PFSK-1 (cell line): ENCODE measurements at regions not wholly inside any gene's neighbourhood (a gene's known extent, or its start where the extent isn't known, plus 50 kb on each side); places are given as distances from the start of the nearest gene placed in this dataset.

Experiments
- FOXP2 ChIP-seq: optimal IDR thresholded peaks from 2 replicates; pipeline ENCODE3; 2011; ENCODE audit warnings: borderline replicate concordance, control low read depth, inconsistent platforms; ENCODE audit not compliant: insufficient read depth; ENCODE audit errors: extremely low read length, extremely low read depth
- POLR2AphosphoS5 ChIP-seq: IDR thresholded peaks from 2 replicates; pipeline ENCODE4 v1.6.1; 2012; ENCODE audit warnings: low read depth, mild to moderate bottlenecking, control low read depth, low read length, moderate library complexity
- REST ChIP-seq, 2 experiments: IDR thresholded peaks; 2 replicates each; pipeline versions ENCODE4 v1.6.1 to v1.8.0; 2011 to 2012; ENCODE audit warnings: low read depth in 2 of 2, low read length in 2 of 2, control low read depth in 1 of 2, inconsistent platforms in 1 of 2, mild to moderate bottlenecking in 1 of 2, moderate library complexity in 1 of 2; ENCODE audit not compliant: insufficient read depth in 1 of 2
- SIN3A ChIP-seq: IDR thresholded peaks from 2 replicates; pipeline ENCODE4 v1.6.1; 2012; ENCODE audit warnings: mild to moderate bottlenecking, low read length, moderate library complexity, borderline replicate concordance; ENCODE audit not compliant: insufficient read depth
- TAF1 ChIP-seq: IDR thresholded peaks from 2 replicates; pipeline ENCODE4 v1.6.1; 2012; ENCODE audit warnings: low read length, control low read depth, borderline replicate concordance; ENCODE audit not compliant: insufficient read depth

DNA sequence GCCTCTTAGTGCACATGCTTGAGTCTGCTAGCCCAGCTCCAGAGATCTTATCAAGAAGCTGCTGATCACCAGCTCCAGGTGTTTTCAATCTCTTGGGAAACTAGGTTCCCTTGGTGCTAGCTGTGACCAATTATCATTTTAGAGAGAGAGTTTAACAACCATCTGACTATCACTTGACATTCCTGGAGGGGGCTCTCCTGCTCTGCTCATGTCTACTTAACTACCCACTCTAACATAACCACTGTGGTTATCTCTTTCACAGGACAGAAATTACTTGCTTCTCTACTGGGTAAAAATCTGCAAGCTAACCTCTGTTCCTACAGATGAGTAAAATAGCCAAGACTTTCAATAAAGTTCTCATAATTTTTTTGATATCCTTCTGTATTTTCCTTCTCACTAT is 823.4 kb upstream of the GJE1 start:
- no peak for TF ChIP-seq SIN3A

DNA sequence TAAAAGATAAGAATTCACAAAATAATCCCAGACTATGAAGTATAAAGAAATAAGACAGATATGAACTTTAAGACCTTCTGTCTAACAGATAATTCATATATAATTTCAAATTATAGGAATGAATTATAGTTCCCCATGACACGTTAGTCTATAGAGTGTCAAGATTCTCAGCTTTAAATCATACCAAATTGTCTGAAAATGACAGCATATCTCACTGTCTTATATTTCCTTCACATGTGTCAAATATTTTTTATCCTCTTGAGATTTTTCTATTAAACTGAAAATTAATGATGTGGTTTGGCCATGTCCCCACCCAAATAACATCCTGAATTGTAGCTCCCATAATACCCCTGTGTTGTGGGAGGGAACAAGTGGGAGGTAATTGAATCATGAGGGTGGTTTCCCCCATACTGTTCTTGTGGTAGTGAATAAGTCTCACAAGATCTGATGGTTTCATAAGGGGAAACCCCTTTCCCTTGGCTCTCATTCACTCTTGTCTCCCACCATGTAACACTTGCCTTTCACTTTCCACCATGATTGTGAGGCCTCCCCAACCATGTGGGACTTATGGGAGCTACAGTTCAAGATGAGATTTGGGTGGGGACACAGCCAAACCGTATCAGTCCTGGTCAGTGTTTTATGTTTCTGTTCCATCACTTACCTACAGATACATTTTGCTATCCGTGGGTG is 825.3 kb upstream of the GJE1 start:
- TF ChIP-seq POLR2AphosphoS5 = no peak
- TF ChIP-seq TAF1 = no peak
- no peak for TF ChIP-seq FOXP2
- TF ChIP-seq SIN3A = no peak
- no peak for TF ChIP-seq REST (IDR thresholded peaks at IDR 0.05; ENCODE audit: insufficient read depth in 1 of 2, low read depth in 2 of 2, low read length in 2 of 2)

- TF ChIP-seq TAF1 (no peak), POLR2AphosphoS5 (no peak), REST (IDR thresholded peaks at IDR 0.05; ENCODE audit: insufficient read depth in 1 of 2, low read depth in 2 of 2, low read length in 2 of 2) (no peak), FOXP2 (no peak), SIN3A (no peak)
These were observed 828.8 kb upstream of the GJE1 start for GRCh38 chr6:141303907-141304306.

DNA sequence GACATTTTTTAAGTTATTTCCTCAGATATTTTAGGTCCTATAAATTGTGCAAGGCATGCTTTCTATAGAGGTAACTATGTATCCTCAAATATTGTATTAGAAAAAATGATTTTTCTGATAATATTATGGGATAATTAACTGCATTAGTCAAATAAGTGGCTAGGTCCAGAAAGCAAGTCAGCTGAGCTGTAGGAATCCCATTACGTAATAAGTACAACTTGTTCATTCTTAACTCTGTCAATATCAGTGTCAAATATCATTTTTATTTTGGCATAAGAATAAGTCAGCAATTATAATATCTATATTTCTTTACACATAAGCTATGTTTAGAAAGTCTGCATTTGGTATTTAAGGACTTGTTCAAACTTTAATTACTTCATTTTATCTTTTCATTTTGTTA is 830.9 kb upstream of the GJE1 start:
- TF ChIP-seq SIN3A = no peak
- TF ChIP-seq REST (IDR thresholded peaks at IDR 0.05; ENCODE audit: insufficient read depth in 1 of 2, low read depth in 2 of 2, low read length in 2 of 2) = no peak
- TF ChIP-seq FOXP2 = no peak
- no peak for TF ChIP-seq POLR2AphosphoS5
- TF ChIP-seq TAF1 = no peak

DNA sequence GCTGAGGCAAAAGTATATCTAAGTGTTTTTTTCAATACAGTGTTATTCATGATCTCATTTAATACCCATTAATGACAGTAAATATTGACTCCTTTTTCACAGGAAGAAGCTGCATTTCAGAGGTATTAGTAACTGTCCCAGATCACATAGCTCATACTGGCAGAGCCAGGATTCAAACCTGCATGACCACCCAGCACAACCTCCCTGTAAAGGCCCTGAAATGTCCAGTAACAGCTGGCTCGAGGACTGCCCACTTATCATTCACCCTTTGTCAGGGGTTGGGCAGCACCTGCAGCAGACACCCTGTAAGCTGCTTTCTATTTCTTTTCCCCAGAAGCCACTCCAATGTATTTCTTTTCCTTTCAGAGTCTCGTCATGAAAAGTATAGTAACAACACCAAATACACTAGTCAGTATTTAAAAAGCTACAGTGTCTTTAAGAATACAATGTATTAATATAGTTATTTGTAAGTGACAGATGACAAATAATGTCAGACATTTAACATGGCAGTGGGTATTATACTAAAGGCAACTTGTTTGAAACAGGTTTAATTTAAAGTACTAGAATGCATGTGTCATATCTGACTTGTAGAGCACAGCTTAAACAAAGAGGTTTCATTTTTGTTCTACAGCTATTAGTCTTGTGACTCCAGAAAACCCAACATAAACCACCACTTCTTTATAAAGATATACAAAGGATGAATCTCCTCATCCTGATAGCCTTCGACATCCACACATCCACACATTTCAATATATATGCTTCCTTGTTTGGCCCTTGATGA is 841.6 kb upstream of the GJE1 start:
- no peak for TF ChIP-seq POLR2AphosphoS5
- no peak for TF ChIP-seq TAF1
- no peak for TF ChIP-seq REST (IDR thresholded peaks at IDR 0.05; ENCODE audit: insufficient read depth in 1 of 2, low read depth in 2 of 2, low read length in 2 of 2)
- TF ChIP-seq SIN3A = no peak
- TF ChIP-seq FOXP2 = no peak
